HG02840 (cell line): ENCODE measurements at regions not wholly inside any gene's neighbourhood (a gene's known extent, or its start where the extent isn't known, plus 50 kb on each side); places are given as distances from the start of the nearest gene placed in this dataset.

Source experiments
- ATAC-seq: cut with Tn5 transposase; IDR thresholded peaks from one replicate; pipeline ENCODE4 v1.9.1; 2021; ENCODE audit warnings: mild to moderate bottlenecking, moderate library complexity, moderate number of reproducible peaks; ENCODE audit not compliant: unreplicated experiment, low FRiP score

- ATAC-seq, result no peak
Measured at GRCh38 chr4:74674750-74675149, 119.6 kb downstream of the BTC start.

GRCh38 chr4:74675673-74676279, 118.5 kb downstream of the BTC start:
- ATAC-seq, result peak; percentile 73

GRCh38 chr4:74682567-74683359, 111.6 kb downstream of the BTC start:
- no peak for ATAC-seq

- no peak for ATAC-seq
Measured at GRCh38 chr4:74692972-74693371, 101.4 kb downstream of the BTC start.
